ENCODE measurements at regions not wholly inside any gene's neighbourhood (a gene's known extent, or its start where the extent isn't known, plus 50 kb on each side); places are given as distances from the start of the nearest gene placed in this dataset.

DNA sequence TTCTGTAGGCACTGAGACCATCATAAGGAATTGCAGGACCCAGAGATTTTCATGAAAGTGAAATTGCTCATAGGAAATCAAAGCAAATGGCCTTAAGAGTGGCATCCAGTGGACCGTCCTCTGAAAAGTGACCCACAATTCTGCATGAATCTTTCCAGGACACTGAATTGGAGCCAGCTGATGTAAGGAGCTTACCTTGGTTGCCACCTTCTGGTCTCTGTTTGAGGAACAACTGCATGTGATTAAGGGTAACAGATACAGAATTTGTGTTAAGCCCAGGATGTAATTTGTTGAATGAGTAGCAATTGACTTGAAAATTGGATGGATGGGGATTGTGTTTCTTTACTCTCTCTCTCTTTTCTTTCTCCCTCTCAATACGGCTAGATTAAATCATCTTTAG, 49.9 kb upstream of the GAS1 start:
- Mint-ChIP-seq H3K4me3 (ENCODE audit: unreplicated experiment) (no peak overlapping the region), H3K9me3 (ENCODE audit: unreplicated experiment) (no peaks in the 10 kb centered on the region), H3K36me3 (ENCODE audit: unreplicated experiment) (no peaks in the 10 kb centered on the region), H3K27ac (ENCODE audit: unreplicated experiment) (no peak overlapping the region), H3K4me1 (ENCODE audit: unreplicated experiment) (peaks cover 31% of the 10 kb centered on the region), H3K27me3 (ENCODE audit: unreplicated experiment) (no peaks in the 10 kb centered on the region)
- DNase-seq (ENCODE audit: extremely low spot score, unreplicated experiment) = no peak
- TF ChIP-seq, protein P1, sequence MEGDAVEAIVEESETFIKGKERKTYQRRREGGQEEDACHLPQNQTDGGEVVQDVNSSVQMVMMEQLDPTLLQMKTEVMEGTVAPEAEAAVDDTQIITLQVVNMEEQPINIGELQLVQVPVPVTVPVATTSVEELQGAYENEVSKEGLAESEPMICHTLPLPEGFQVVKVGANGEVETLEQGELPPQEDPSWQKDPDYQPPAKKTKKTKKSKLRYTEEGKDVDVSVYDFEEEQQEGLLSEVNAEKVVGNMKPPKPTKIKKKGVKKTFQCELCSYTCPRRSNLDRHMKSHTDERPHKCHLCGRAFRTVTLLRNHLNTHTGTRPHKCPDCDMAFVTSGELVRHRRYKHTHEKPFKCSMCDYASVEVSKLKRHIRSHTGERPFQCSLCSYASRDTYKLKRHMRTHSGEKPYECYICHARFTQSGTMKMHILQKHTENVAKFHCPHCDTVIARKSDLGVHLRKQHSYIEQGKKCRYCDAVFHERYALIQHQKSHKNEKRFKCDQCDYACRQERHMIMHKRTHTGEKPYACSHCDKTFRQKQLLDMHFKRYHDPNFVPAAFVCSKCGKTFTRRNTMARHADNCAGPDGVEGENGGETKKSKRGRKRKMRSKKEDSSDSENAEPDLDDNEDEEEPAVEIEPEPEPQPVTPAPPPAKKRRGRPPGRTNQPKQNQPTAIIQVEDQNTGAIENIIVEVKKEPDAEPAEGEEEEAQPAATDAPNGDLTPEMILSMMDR (IDR thresholded peaks at IDR 0.05) = peak; percentile 38

DNA sequence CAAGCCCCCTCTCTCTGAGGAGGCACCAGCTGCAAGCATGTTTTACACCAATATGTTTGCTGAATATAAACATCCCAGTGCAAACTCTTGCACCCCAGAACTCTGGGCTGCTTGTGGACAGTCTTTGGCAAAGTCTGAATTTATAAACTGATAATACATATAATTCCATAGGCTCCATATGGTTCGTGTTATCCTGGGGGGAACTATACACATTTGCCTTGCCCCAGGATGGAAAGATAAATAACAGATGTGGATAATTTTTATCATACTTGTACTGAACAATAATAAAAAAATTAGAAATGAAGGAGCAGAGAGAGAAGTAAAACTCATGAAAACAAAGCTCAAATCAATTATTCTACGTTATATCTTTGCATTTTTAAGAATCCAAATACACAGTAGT, 50.6 kb upstream of the GAS1 start:
- Mint-ChIP-seq H3K27ac (ENCODE audit: unreplicated experiment) (no peak overlapping the region), H3K9me3 (ENCODE audit: unreplicated experiment) (peaks cover 8% of the 10 kb centered on the region), H3K4me3 (ENCODE audit: unreplicated experiment) (no peak overlapping the region), H3K36me3 (ENCODE audit: unreplicated experiment) (peaks cover 4% of the 10 kb centered on the region), H3K27me3 (ENCODE audit: unreplicated experiment) (no peaks in the 10 kb centered on the region), H3K4me1 (ENCODE audit: unreplicated experiment) (peaks cover 25% of the 10 kb centered on the region)
- no peak for DNase-seq (ENCODE audit: extremely low spot score, unreplicated experiment)
- TF ChIP-seq, protein P1 (IDR thresholded peaks at IDR 0.05) = no peak

- Mint-ChIP-seq H3K36me3 (ENCODE audit: unreplicated experiment) (peaks cover 12% of the 10 kb centered on the region), H3K4me1 (ENCODE audit: unreplicated experiment) (peaks cover 12% of the 10 kb centered on the region), H3K27me3 (ENCODE audit: unreplicated experiment) (no peaks in the 10 kb centered on the region), H3K9me3 (ENCODE audit: unreplicated experiment) (peaks cover 17% of the 10 kb centered on the region), H3K27ac (ENCODE audit: unreplicated experiment) (no peak overlapping the region), H3K4me3 (ENCODE audit: unreplicated experiment) (no peak overlapping the region)
- TF ChIP-seq, protein P1 (IDR thresholded peaks at IDR 0.05) = no peak
- no peak for DNase-seq (ENCODE audit: extremely low spot score, unreplicated experiment)
Observed at GRCh38 chr9:87002517-87002916, 55.2 kb upstream of the GAS1 start.

DNA sequence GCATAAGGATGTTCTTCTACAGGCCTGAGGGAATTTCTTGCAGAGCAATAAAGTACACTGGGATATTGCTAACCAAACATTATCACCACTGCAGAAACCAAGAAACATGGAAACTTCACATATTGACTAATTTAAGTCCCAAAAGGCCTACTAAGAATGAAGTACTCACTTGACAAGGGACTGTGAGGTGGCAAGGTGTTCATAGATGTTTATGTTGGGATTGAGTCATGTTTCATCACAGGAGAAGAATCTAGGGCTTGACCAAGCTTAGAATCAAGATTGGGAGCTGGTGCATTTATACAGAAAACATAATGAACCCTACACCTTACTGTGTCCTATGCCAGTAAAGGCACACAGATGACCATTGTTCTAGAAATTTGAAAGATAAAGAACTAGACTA, 56.7 kb upstream of the GAS1 start:
- H3K27me3 Mint-ChIP-seq (ENCODE audit: unreplicated experiment) = no peaks in the 10 kb centered on the region
- TF ChIP-seq, protein P1 (IDR thresholded peaks at IDR 0.05) = no peak
- peaks cover 12% of the 10 kb centered on the region for H3K36me3 Mint-ChIP-seq (ENCODE audit: unreplicated experiment)
- no peak for DNase-seq (ENCODE audit: extremely low spot score, unreplicated experiment)
- H3K27ac Mint-ChIP-seq (ENCODE audit: unreplicated experiment) = no peak overlapping the region
- H3K9me3 Mint-ChIP-seq (ENCODE audit: unreplicated experiment) = peaks cover 17% of the 10 kb centered on the region
- no peak overlapping the region for H3K4me3 Mint-ChIP-seq (ENCODE audit: unreplicated experiment)
- H3K4me1 Mint-ChIP-seq (ENCODE audit: unreplicated experiment) = peaks cover 17% of the 10 kb centered on the region

- H3K4me3 Mint-ChIP-seq (ENCODE audit: unreplicated experiment) = no peak overlapping the region
- H3K9me3 Mint-ChIP-seq (ENCODE audit: unreplicated experiment) = peaks cover 17% of the 10 kb centered on the region
- TF ChIP-seq, protein P1 (IDR thresholded peaks at IDR 0.05) = no peak
- peaks cover 17% of the 10 kb centered on the region for H3K4me1 Mint-ChIP-seq (ENCODE audit: unreplicated experiment)
- no peak for DNase-seq (ENCODE audit: extremely low spot score, unreplicated experiment)
- H3K36me3 Mint-ChIP-seq (ENCODE audit: unreplicated experiment) = peaks cover 12% of the 10 kb centered on the region
- H3K27me3 Mint-ChIP-seq (ENCODE audit: unreplicated experiment) = no peaks in the 10 kb centered on the region
- H3K27ac Mint-ChIP-seq (ENCODE audit: unreplicated experiment) = no peak overlapping the region
Observed at GRCh38 chr9:87006956-87007355, 59.6 kb upstream of the GAS1 start.
